ENCODE measurements at regions not wholly inside any gene's neighbourhood (a gene's known extent, or its start where the extent isn't known, plus 50 kb on each side); places are given as distances from the start of the nearest gene placed in this dataset.
A peak's percentile ranks its signal among the peaks of the same experiment; 100 is the strongest.

DNA sequence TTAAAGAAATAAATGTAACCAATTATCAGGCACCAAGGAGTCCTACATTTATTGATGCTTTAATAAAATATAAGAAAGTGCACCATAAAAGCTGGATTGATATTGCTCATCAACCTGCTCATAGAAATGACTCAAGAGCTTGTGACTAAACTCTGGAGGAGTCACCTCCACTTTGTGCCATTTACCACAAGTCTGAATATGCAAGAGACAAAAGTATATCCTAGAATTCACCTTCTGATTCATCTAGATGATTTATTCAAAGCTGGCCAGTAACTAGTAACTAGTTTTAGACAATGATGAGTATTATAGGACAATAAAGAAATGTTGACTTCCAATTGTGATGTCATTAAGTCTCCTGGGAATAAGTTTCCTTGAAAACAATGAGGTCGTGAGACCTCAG lies 146.0 kb upstream of the SOX11 start:
- Mint-ChIP-seq H3K4me3 (ENCODE audit: unreplicated experiment) (no peak overlapping the region), H3K9me3 (ENCODE audit: unreplicated experiment) (peaks cover 8% of the 10 kb centered on the region), H3K4me1 (ENCODE audit: insufficient read depth, unreplicated experiment) (peaks cover 9% of the 10 kb centered on the region), H3K27me3 (ENCODE audit: insufficient read depth, unreplicated experiment) (no peaks in the 10 kb centered on the region), H3K36me3 (ENCODE audit: insufficient read depth, unreplicated experiment) (no peaks in the 10 kb centered on the region), H3K27ac (ENCODE audit: low read depth, unreplicated experiment) (no peak overlapping the region)
- DNase-seq (ENCODE audit: unreplicated experiment): peak; percentile 1
- no TSS peak for BruUV-seq (replicated peaks)
- ChIA-PET POLR2A (interaction anchor here (0.5 kb wide), 1 partner anchor 478 kb away, joined by 3 read pairs; no protein-coding TSS in a partner anchor), CTCF (no interaction called here)
- intact Hi-C loops (cut with micrococcal nuclease): no loop called here
- TF ChIP-seq CTCF (IDR thresholded peaks at IDR 0.05; ENCODE audit: unreplicated experiment): no peak

GRCh38 chr2:5548991-5549715 lies 143.0 kb upstream of the SOX11 start:
- TF ChIP-seq CTCF (IDR thresholded peaks at IDR 0.05; ENCODE audit: unreplicated experiment): no peak
- no peak overlapping the region for H3K27ac Mint-ChIP-seq (ENCODE audit: low read depth, unreplicated experiment)
- H3K27me3 Mint-ChIP-seq (ENCODE audit: insufficient read depth, unreplicated experiment): no peaks in the 10 kb centered on the region
- H3K4me1 Mint-ChIP-seq (ENCODE audit: insufficient read depth, unreplicated experiment): peaks cover 9% of the 10 kb centered on the region
- ChIA-PET CTCF (interaction anchor here (0.6 to 0.7 kb wide), 2 partner anchors 159 to 551 kb away, joined by 3 read pairs; no protein-coding TSS in a partner anchor), POLR2A (no interaction called here)
- DNase-seq (ENCODE audit: unreplicated experiment): peak; percentile 24
- no peak overlapping the region for H3K4me3 Mint-ChIP-seq (ENCODE audit: unreplicated experiment)
- no peaks in the 10 kb centered on the region for H3K36me3 Mint-ChIP-seq (ENCODE audit: insufficient read depth, unreplicated experiment)
- peaks cover 29% of the 10 kb centered on the region for H3K9me3 Mint-ChIP-seq (ENCODE audit: unreplicated experiment)
- intact Hi-C loops (cut with micrococcal nuclease): no loop called here
- BruUV-seq (replicated peaks): no TSS peak

- H3K4me3 Mint-ChIP-seq (ENCODE audit: unreplicated experiment): no peak overlapping the region
- H3K36me3 Mint-ChIP-seq (ENCODE audit: insufficient read depth, unreplicated experiment): no peaks in the 10 kb centered on the region
- no peak overlapping the region for H3K27ac Mint-ChIP-seq (ENCODE audit: low read depth, unreplicated experiment)
- H3K9me3 Mint-ChIP-seq (ENCODE audit: unreplicated experiment): peaks cover 25% of the 10 kb centered on the region
- no TSS peak for BruUV-seq (replicated peaks)
- ChIA-PET POLR2A (no interaction called here), CTCF (interaction anchor here (0.6 kb wide), 1 partner anchor 550 kb away, joined by 3 read pairs; no protein-coding TSS in a partner anchor)
- no peaks in the 10 kb centered on the region for H3K27me3 Mint-ChIP-seq (ENCODE audit: insufficient read depth, unreplicated experiment)
- TF ChIP-seq CTCF (IDR thresholded peaks at IDR 0.05; ENCODE audit: unreplicated experiment): no peak
- intact Hi-C loops (cut with micrococcal nuclease): no loop called here
- no peak for DNase-seq (ENCODE audit: unreplicated experiment)
- peaks cover 9% of the 10 kb centered on the region for H3K4me1 Mint-ChIP-seq (ENCODE audit: insufficient read depth, unreplicated experiment)
Observed at GRCh38 chr2:5549771-5550170, 142.4 kb upstream of the SOX11 start.

- no peak overlapping the region for H3K27ac Mint-ChIP-seq (ENCODE audit: low read depth, unreplicated experiment)
- TF ChIP-seq CTCF (IDR thresholded peaks at IDR 0.05; ENCODE audit: unreplicated experiment): no peak
- H3K4me1 Mint-ChIP-seq (ENCODE audit: insufficient read depth, unreplicated experiment): peaks cover 2% of the 10 kb centered on the region
- no peak for DNase-seq (ENCODE audit: unreplicated experiment)
- intact Hi-C loops (cut with micrococcal nuclease): no loop called here
- peaks cover 21% of the 10 kb centered on the region for H3K9me3 Mint-ChIP-seq (ENCODE audit: unreplicated experiment)
- no TSS peak for BruUV-seq (replicated peaks)
- POLR2A ChIA-PET: no interaction called here
- CTCF ChIA-PET: no interaction called here
- no peaks in the 10 kb centered on the region for H3K36me3 Mint-ChIP-seq (ENCODE audit: insufficient read depth, unreplicated experiment)
- no peaks in the 10 kb centered on the region for H3K27me3 Mint-ChIP-seq (ENCODE audit: insufficient read depth, unreplicated experiment)
- no peak overlapping the region for H3K4me3 Mint-ChIP-seq (ENCODE audit: unreplicated experiment)
Observed at GRCh38 chr2:5555636-5556035, 136.5 kb upstream of the SOX11 start.
